ENCODE measurements at regions not wholly inside any gene's neighbourhood (a gene's known extent, or its start where the extent isn't known, plus 50 kb on each side); places are given as distances from the start of the nearest gene placed in this dataset.
"Not testable (repeated sequence)": the region's sequence is repeated elsewhere in the genome, so short reads cannot be mapped to it uniquely, and the experiment has no call there.

GRCh38 chr10:38238479-38238878 lies 144.3 kb downstream of the ZNF37A start:
- H3K4ac ChIP-seq (replicated peaks; ENCODE audit: insufficient read length, low read depth, low read length); H4K8ac ChIP-seq (ENCODE audit: extremely low read depth, insufficient read depth, low read length); H4K20me1 ChIP-seq (replicated peaks in 1 of 2; ENCODE audit: control insufficient read depth in 1 of 2, insufficient read depth in 2 of 2, low read length in 2 of 2); H3K56ac ChIP-seq (replicated peaks; ENCODE audit: insufficient read length, low read depth, low read length); H3K4me2 ChIP-seq (ENCODE audit: insufficient read depth in 1 of 2, low read depth in 2 of 2, low read length in 2 of 2); H2BK15ac ChIP-seq (ENCODE audit: low read length); H3K14ac ChIP-seq (ENCODE audit: insufficient read length); H3K27ac ChIP-seq (ENCODE audit: low read depth, low read length); H4K91ac ChIP-seq (replicated peaks; ENCODE audit: insufficient read length, low read length); H3K79me2 ChIP-seq (ENCODE audit: control insufficient read depth in 1 of 2, insufficient read depth in 2 of 2, low read length in 2 of 2); H2BK120ac ChIP-seq (replicated peaks; ENCODE audit: low read depth, low read length); H3K4me1 ChIP-seq (replicated peaks in 1 of 4; ENCODE audit: control insufficient read depth in 3 of 4, insufficient read depth in 4 of 4, low read length in 3 of 4); H4K5ac ChIP-seq (ENCODE audit: insufficient read length, low read depth, low read length); H2BK5ac ChIP-seq (ENCODE audit: low read depth, low read length); H3K36me3 ChIP-seq (ENCODE audit: control insufficient read depth in 2 of 4, insufficient read depth in 4 of 4, low read length in 3 of 4); H3K23ac ChIP-seq (ENCODE audit: insufficient read length); H3K4me3 ChIP-seq (ENCODE audit: extremely low read depth in 1 of 4, insufficient read depth in 2 of 4, low read depth in 3 of 4, low read length in 4 of 4); H3K79me1 ChIP-seq (ENCODE audit: low read depth, low read length); H3K9ac ChIP-seq (replicated peaks in 1 of 4; ENCODE audit: extremely low read depth in 1 of 4, low read depth in 3 of 4, low read length in 3 of 4); CTCF ChIA-PET (ENCODE audit: partially characterized antibody); H2BK12ac ChIP-seq (ENCODE audit: low read depth, low read length); POLR2A ChIA-PET (ENCODE audit: partially characterized antibody); H3K27me3 ChIP-seq (replicated peaks in 1 of 4; ENCODE audit: control insufficient read depth in 3 of 4, extremely low read depth in 1 of 4, insufficient read depth in 3 of 4, low read length in 3 of 4); H2AFZ ChIP-seq (ENCODE audit: low read length); H3K18ac ChIP-seq (ENCODE audit: extremely low read depth, low read length); FAIRE-seq; DNase-seq (ENCODE audit: low read depth in 1 of 2, low spot score in 2 of 2); H2AK5ac ChIP-seq (ENCODE audit: low read depth, low read length); H2BK20ac ChIP-seq (ENCODE audit: low read length); H3K23me2 ChIP-seq (ENCODE audit: low read depth, low read length): not testable (repeated sequence)
- H3K9me3 ChIP-seq (ENCODE audit: insufficient read depth in 2 of 2, low read depth in 1 of 2, low read length in 1 of 2): peaks cover 15 to 24% of the 10 kb centered on the region in 2 experiments
- 90% methylated on average over 2 of the region's 2 CpGs; no CpG with 5 or more reads in 1 of the 2 experiments for WGBS, 2 experiments (ENCODE audit: extremely low coverage in 1 of 2, insufficient coverage in 1 of 2, insufficient read length in 1 of 2, insufficient replicate concordance in 2 of 2, low coverage in 1 of 2, low lambda C conversion rate in 2 of 2, missing lambda C conversion rate in 1 of 2)

GRCh38 chr10:38242061-38242649 lies 148.0 kb downstream of the ZNF37A start:
- H2BK15ac ChIP-seq (ENCODE audit: low read length); H4K91ac ChIP-seq (replicated peaks; ENCODE audit: insufficient read length, low read length); CTCF ChIA-PET (ENCODE audit: partially characterized antibody); H3K27me3 ChIP-seq (replicated peaks in 1 of 4; ENCODE audit: control insufficient read depth in 3 of 4, extremely low read depth in 1 of 4, insufficient read depth in 3 of 4, low read length in 3 of 4); H3K4me3 ChIP-seq (ENCODE audit: extremely low read depth in 1 of 4, insufficient read depth in 2 of 4, low read depth in 3 of 4, low read length in 4 of 4); POLR2A ChIA-PET (ENCODE audit: partially characterized antibody); H3K23ac ChIP-seq (ENCODE audit: insufficient read length); H4K8ac ChIP-seq (ENCODE audit: extremely low read depth, insufficient read depth, low read length); H3K4me1 ChIP-seq (replicated peaks in 1 of 4; ENCODE audit: control insufficient read depth in 3 of 4, insufficient read depth in 4 of 4, low read length in 3 of 4); H2BK5ac ChIP-seq (ENCODE audit: low read depth, low read length); H2BK12ac ChIP-seq (ENCODE audit: low read depth, low read length); H2BK120ac ChIP-seq (replicated peaks; ENCODE audit: low read depth, low read length); H3K36me3 ChIP-seq (ENCODE audit: control insufficient read depth in 2 of 4, insufficient read depth in 4 of 4, low read length in 3 of 4); H3K79me1 ChIP-seq (ENCODE audit: low read depth, low read length); H2BK20ac ChIP-seq (ENCODE audit: low read length); H2AK5ac ChIP-seq (ENCODE audit: low read depth, low read length); H3K4me2 ChIP-seq (ENCODE audit: insufficient read depth in 1 of 2, low read depth in 2 of 2, low read length in 2 of 2); H3K18ac ChIP-seq (ENCODE audit: extremely low read depth, low read length); H3K56ac ChIP-seq (replicated peaks; ENCODE audit: insufficient read length, low read depth, low read length); H2AFZ ChIP-seq (ENCODE audit: low read length); H3K4ac ChIP-seq (replicated peaks; ENCODE audit: insufficient read length, low read depth, low read length); FAIRE-seq; H3K79me2 ChIP-seq (ENCODE audit: control insufficient read depth in 1 of 2, insufficient read depth in 2 of 2, low read length in 2 of 2); H3K23me2 ChIP-seq (ENCODE audit: low read depth, low read length); H3K14ac ChIP-seq (ENCODE audit: insufficient read length); H3K27ac ChIP-seq (ENCODE audit: low read depth, low read length); H4K5ac ChIP-seq (ENCODE audit: insufficient read length, low read depth, low read length); H3K9ac ChIP-seq (replicated peaks in 1 of 4; ENCODE audit: extremely low read depth in 1 of 4, low read depth in 3 of 4, low read length in 3 of 4); H4K20me1 ChIP-seq (replicated peaks in 1 of 2; ENCODE audit: control insufficient read depth in 1 of 2, insufficient read depth in 2 of 2, low read length in 2 of 2); DNase-seq (ENCODE audit: low read depth in 1 of 2, low spot score in 2 of 2): not testable (repeated sequence)
- 68% methylated on average over 2 of the region's 2 CpGs; no CpG with 5 or more reads in 1 of the 2 experiments for WGBS, 2 experiments (ENCODE audit: extremely low coverage in 1 of 2, insufficient coverage in 1 of 2, insufficient read length in 1 of 2, insufficient replicate concordance in 2 of 2, low coverage in 1 of 2, low lambda C conversion rate in 2 of 2, missing lambda C conversion rate in 1 of 2)
- H3K9me3 ChIP-seq (ENCODE audit: insufficient read depth in 2 of 2, low read depth in 1 of 2, low read length in 1 of 2): peaks cover 15 to 38% of the 10 kb centered on the region in 2 experiments
